HepG2 (cell line): ENCODE measurements at regions not wholly inside any gene's neighbourhood (a gene's known extent, or its start where the extent isn't known, plus 50 kb on each side); places are given as distances from the start of the nearest gene placed in this dataset.

Experiments
- ATAC-seq: fragments of 200-7000 bp; cut with Tn5 transposase; 3 replicates; pipeline ENCODE4 v1.9.1; 2020; ENCODE audit warnings: mild to moderate bottlenecking, moderate library complexity
- BruUV-seq: library from RNA; stranded (reverse); fragments of 400-500 nt; replicated peaks from 2 replicates; lab custom pipeline; 2021; lab: Mats Ljungman, UMichigan
- CTCF ChIA-PET: fragments of 300-600 bp; formaldehyde crosslinking; extraction: SDS; loops from one replicate; lab custom pipeline; 2021; ENCODE audit warnings: low total read pairs, inconsistent platforms, low intra/inter-chr PET ratio; lab: Yijun Ruan, JAX
- POLR2A ChIA-PET: fragments of 350-600 bp; sonication (Branson Sonifier 250); formaldehyde crosslinking; loops from one replicate; lab custom pipeline; 2020; ENCODE audit warnings: antibody characterized with exemption, inconsistent platforms; lab: Yijun Ruan, JAX
- DNase-seq: peaks from one replicate; pipeline ENCODE4 v3.0.0-alpha.2; 2015; ENCODE audit warnings: low spot score
- FAIRE-seq: peaks from 3 replicates; lab custom pipeline; 2011; peaks lifted over from hg19 to GRCh38; lab: Jason Lieb, UNC
- H2AFZ ChIP-seq: one replicate; pipeline ENCODE4 v1.6.1; 2011; ENCODE audit warnings: low read length, inconsistent platforms
- H3K27ac ChIP-seq: fragments of 300-600 bp; 3 replicates; pipeline ENCODE4 v1.8.0; 2011; ENCODE audit warnings: mixed run types, mild to moderate bottlenecking, mixed read lengths, low read length, inconsistent platforms; ENCODE audit not compliant: insufficient read depth; ENCODE audit errors: extremely low read length
- H3K27me3 ChIP-seq, 2 experiments: fragments of 200-600 bp in 1 of 2; 2 replicates in 1 of 2; 3 replicates in 1 of 2; pipeline versions ENCODE4 v1.6.0 to v1.8.0; 2011; ENCODE audit warnings: low read length in 2 of 2, mild to moderate bottlenecking in 2 of 2, moderate library complexity in 2 of 2, inconsistent platforms in 1 of 2; ENCODE audit not compliant: insufficient read depth in 2 of 2, control insufficient read depth in 1 of 2
- H3K36me3 ChIP-seq, 2 experiments: fragments of 200-600 bp in 1 of 2; replicated peaks in 1 of 2; 2 replicates in 1 of 2; 3 replicates in 1 of 2; pipeline versions ENCODE4 v1.5.1 to v1.8.0; 2011; ENCODE audit warnings: low read length in 2 of 2, inconsistent platforms in 1 of 2; ENCODE audit not compliant: insufficient read depth in 2 of 2, control insufficient read depth in 1 of 2
- H3K4me1 ChIP-seq: 2 replicates; pipeline ENCODE4 v1.5.1; 2012; ENCODE audit warnings: low read length, inconsistent platforms; ENCODE audit not compliant: insufficient read depth
- H3K4me2 ChIP-seq: 2 replicates; pipeline ENCODE4 v1.6.0; 2011; ENCODE audit warnings: low read depth, low read length, inconsistent platforms
- H3K4me3 ChIP-seq, 3 experiments: fragments of 200-600 bp in 1 of 3; sonication (generic), shearing (Covaris generic) in 1 of 3; replicated peaks in 1 of 3; 2 replicates each; pipeline ENCODE4 v1.5.1; 2011 to 2016; ENCODE audit warnings: low read length in 3 of 3, inconsistent platforms in 2 of 3, low read depth in 2 of 3, mild to moderate bottlenecking in 2 of 3, control low read depth in 1 of 3, mixed read lengths in 1 of 3; ENCODE audit not compliant: insufficient read depth in 1 of 3
- H3K79me2 ChIP-seq: one replicate; pipeline ENCODE4 v1.6.1; 2011; ENCODE audit warnings: low read length, inconsistent platforms; ENCODE audit not compliant: insufficient read depth
- H3K9ac ChIP-seq: 2 replicates; pipeline ENCODE4 v1.6.0; 2011; ENCODE audit warnings: mild to moderate bottlenecking, low read depth, low read length, inconsistent platforms; ENCODE audit not compliant: insufficient read depth
- H3K9me3 ChIP-seq: 2 replicates; pipeline ENCODE4 v1.5.1; 2012; ENCODE audit warnings: mild to moderate bottlenecking, low read length
- H4K20me1 ChIP-seq: 2 replicates; pipeline ENCODE4 v1.6.0; 2011; ENCODE audit warnings: inconsistent platforms, mild to moderate bottlenecking, low read length, moderate library complexity; ENCODE audit not compliant: insufficient read depth
- ATM ChIP-seq: fragments of 450-650 bp; IDR thresholded peaks from 2 replicates; pipeline ENCODE4 v1.7.1; 2017; ENCODE audit warnings: mild to moderate bottlenecking, borderline replicate concordance
- CREB1 ChIP-seq, 2 experiments: fragments of 450-650 bp in 1 of 2; IDR thresholded peaks; 2 replicates each; pipeline ENCODE4 v1.6.1; 2016 to 2017; ENCODE audit warnings: control low read depth in 1 of 2, mild to moderate bottlenecking in 1 of 2, missing compliant biosample characterization in 1 of 2, missing genetic modification characterization in 1 of 2
- ETV6 ChIP-seq: sonication (generic); formaldehyde crosslinking; conservative IDR thresholded peaks from 2 replicates; pipeline ENCODE4 v1.4.0; 2020; ENCODE audit warnings: missing genetic modification reagents
- HNF4A ChIP-seq: sonication (generic); formaldehyde crosslinking; IDR thresholded peaks from 2 replicates; pipeline ENCODE4 v1.4.0; 2020; ENCODE audit warnings: missing genetic modification reagents
- LRRFIP1 ChIP-seq: sonication (generic); formaldehyde crosslinking; conservative IDR thresholded peaks from 2 replicates; pipeline ENCODE4 v1.4.0; 2020; ENCODE audit warnings: missing genetic modification reagents
- NR3C1 ChIP-seq: sonication (generic); formaldehyde crosslinking; IDR thresholded peaks from 2 replicates; pipeline ENCODE4 v1.4.0; 2020; ENCODE audit warnings: missing genetic modification reagents
- TEAD3 ChIP-seq: optimal IDR thresholded peaks from 2 replicates; pipeline ENCODE3; 2016; ENCODE audit warnings: borderline replicate concordance
- TOPORS ChIP-seq: sonication (generic); formaldehyde crosslinking; IDR thresholded peaks from 2 replicates; pipeline ENCODE4 v1.8.0; 2023; ENCODE audit warnings: mild to moderate bottlenecking, missing genetic modification reagents
- ZFP36 ChIP-seq: fragments of 150-350 bp; IDR thresholded peaks from 2 replicates; pipeline ENCODE4 v1.6.1; 2018; ENCODE audit warnings: borderline replicate concordance, low read length, low read depth; ENCODE audit not compliant: partially characterized antibody
- ZNF207 ChIP-seq: fragments of 450-650 bp; IDR thresholded peaks from 2 replicates; pipeline ENCODE4 v1.6.1; 2016; ENCODE audit warnings: antibody characterized with exemption, borderline replicate concordance
- ZNF501 ChIP-seq: sonication (generic); formaldehyde crosslinking; IDR thresholded peaks from 2 replicates; pipeline ENCODE4 v1.5.1; 2020; ENCODE audit warnings: mild to moderate bottlenecking, moderate library complexity, missing genetic modification reagents
- ZNF775 ChIP-seq: sonication (generic); formaldehyde crosslinking; IDR thresholded peaks from 2 replicates; pipeline ENCODE4 v1.4.0; 2020; ENCODE audit warnings: missing genetic modification reagents, mild to moderate bottlenecking, moderate library complexity, borderline replicate concordance
- WGBS: methylation state at CpG from one replicate; pipeline ENCODE4 v1.1.6; 2017; ENCODE audit warnings: low lambda C conversion rate; 5-methylcytosine and 5-hydroxymethylcytosine counted together
- in situ Hi-C: cut with HindIII; loops from 2 replicates; pipeline ENCODE4 v1.10.0; 2017; ENCODE audit warnings: low pct_unique_long_range_greater_than_20kb; ENCODE audit not compliant: extremely low pct_ligation_motif_present
- intact Hi-C: fragments of 100-400 bp; cut with micrococcal nuclease; formaldehyde crosslinking; loops from one replicate; pipeline ENCODE4 v1.10.0; 2022; ENCODE audit not compliant: unreplicated experiment
- TF ChIP-seq, protein P1 (sequence below): IDR thresholded peaks from 2 replicates; pipeline ENCODE4 v1.6.1; 2016; ENCODE audit warnings: low read depth, borderline replicate concordance
- TF ChIP-seq, protein P2 (sequence below): fragments of 450-650 bp; IDR thresholded peaks from 2 replicates; pipeline ENCODE4 v1.6.1; 2016
- TF ChIP-seq, protein P3 (sequence below): sonication (generic); formaldehyde crosslinking; IDR thresholded peaks from 2 replicates; pipeline ENCODE4; 2020; ENCODE audit warnings: missing genetic modification reagents, mild to moderate bottlenecking, borderline replicate concordance
- TF ChIP-seq, protein P4 (sequence below): sonication (generic); formaldehyde crosslinking; IDR thresholded peaks from 2 replicates; pipeline ENCODE4 v1.4.0; 2020; ENCODE audit warnings: mild to moderate bottlenecking, missing genetic modification reagents

GRCh38 chr14:29442696-29443095 is 485.0 kb downstream of the PRKD1 start (continued):
- TF ChIP-seq ZNF501 (CRISPR knock-in tag) (no peak), ZFP36 (no peak)

- no peak overlapping the region for H3K27ac ChIP-seq
- WGBS: 3% methylated on average over 2 of the region's 2 CpGs
- CTCF ChIA-PET: no interaction called here
- TF ChIP-seq ATM (no peak), HNF4A (CRISPR knock-in tag) (no peak), TEAD3 (CRISPR knock-in tag) (no peak), CREB1 (IDR thresholded peaks at IDR 0.05) (no peak), CREB1 (CRISPR knock-in tag; IDR thresholded peaks at IDR 0.05) (no peak), ZNF207 (no peak), ZNF775 (CRISPR knock-in tag) (no peak), ETV6 (CRISPR knock-in tag) (no peak), LRRFIP1 (CRISPR knock-in tag) (no peak), TOPORS (CRISPR knock-in tag) (no peak), NR3C1 (no peak)
- TF ChIP-seq, protein P1, sequence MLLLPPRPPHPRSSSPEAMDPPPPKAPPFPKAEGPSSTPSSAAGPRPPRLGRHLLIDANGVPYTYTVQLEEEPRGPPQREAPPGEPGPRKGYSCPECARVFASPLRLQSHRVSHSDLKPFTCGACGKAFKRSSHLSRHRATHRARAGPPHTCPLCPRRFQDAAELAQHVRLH (CRISPR knock-in tag): no peak
- TF ChIP-seq, protein P2, sequence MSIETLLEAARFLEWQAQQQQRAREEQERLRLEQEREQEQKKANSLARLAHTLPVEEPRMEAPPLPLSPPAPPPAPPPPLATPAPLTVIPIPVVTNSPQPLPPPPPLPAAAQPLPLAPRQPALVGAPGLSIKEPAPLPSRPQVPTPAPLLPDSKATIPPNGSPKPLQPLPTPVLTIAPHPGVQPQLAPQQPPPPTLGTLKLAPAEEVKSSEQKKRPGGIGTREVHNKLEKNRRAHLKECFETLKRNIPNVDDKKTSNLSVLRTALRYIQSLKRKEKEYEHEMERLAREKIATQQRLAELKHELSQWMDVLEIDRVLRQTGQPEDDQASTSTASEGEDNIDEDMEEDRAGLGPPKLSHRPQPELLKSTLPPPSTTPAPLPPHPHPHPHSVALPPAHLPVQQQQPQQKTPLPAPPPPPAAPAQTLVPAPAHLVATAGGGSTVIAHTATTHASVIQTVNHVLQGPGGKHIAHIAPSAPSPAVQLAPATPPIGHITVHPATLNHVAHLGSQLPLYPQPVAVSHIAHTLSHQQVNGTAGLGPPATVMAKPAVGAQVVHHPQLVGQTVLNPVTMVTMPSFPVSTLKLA: no peak
- TF ChIP-seq, protein P3, sequence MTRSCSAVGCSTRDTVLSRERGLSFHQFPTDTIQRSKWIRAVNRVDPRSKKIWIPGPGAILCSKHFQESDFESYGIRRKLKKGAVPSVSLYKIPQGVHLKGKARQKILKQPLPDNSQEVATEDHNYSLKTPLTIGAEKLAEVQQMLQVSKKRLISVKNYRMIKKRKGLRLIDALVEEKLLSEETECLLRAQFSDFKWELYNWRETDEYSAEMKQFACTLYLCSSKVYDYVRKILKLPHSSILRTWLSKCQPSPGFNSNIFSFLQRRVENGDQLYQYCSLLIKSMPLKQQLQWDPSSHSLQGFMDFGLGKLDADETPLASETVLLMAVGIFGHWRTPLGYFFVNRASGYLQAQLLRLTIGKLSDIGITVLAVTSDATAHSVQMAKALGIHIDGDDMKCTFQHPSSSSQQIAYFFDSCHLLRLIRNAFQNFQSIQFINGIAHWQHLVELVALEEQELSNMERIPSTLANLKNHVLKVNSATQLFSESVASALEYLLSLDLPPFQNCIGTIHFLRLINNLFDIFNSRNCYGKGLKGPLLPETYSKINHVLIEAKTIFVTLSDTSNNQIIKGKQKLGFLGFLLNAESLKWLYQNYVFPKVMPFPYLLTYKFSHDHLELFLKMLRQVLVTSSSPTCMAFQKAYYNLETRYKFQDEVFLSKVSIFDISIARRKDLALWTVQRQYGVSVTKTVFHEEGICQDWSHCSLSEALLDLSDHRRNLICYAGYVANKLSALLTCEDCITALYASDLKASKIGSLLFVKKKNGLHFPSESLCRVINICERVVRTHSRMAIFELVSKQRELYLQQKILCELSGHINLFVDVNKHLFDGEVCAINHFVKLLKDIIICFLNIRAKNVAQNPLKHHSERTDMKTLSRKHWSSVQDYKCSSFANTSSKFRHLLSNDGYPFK (CRISPR knock-in tag): no peak
- TF ChIP-seq, protein P4, sequence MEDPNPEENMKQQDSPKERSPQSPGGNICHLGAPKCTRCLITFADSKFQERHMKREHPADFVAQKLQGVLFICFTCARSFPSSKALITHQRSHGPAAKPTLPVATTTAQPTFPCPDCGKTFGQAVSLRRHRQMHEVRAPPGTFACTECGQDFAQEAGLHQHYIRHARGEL (CRISPR knock-in tag): no peak
Observed at GRCh38 chr14:29444216-29444615, 483.4 kb downstream of the PRKD1 start.

More at GRCh38 chr14:29444216-29444615, 483.4 kb downstream of the PRKD1 start:
- in situ Hi-C loops (no loop called here), intact Hi-C loops (no loop called here)
- no peaks in the 10 kb centered on the region for H3K36me3 ChIP-seq
- H4K20me1 ChIP-seq: no peaks in the 10 kb centered on the region
- H3K9me3 ChIP-seq: peaks cover 76% of the 10 kb centered on the region
- H3K4me2 ChIP-seq: no peak overlapping the region
- H3K9ac ChIP-seq: no peak overlapping the region
- no peaks in the 10 kb centered on the region for H3K79me2 ChIP-seq
- ATAC-seq (no peak), DNase-seq (no peak), FAIRE-seq (no peak)
- H3K27me3 ChIP-seq: no peaks in the 10 kb centered on the region
- BruUV-seq: no TSS peak
- no peak overlapping the region for H2AFZ ChIP-seq
- POLR2A ChIA-PET: no interaction called here
- no peaks in the 10 kb centered on the region for H3K4me1 ChIP-seq
- no peak overlapping the region for H3K4me3 ChIP-seq
